ENCODE measurements at regions not wholly inside any gene's neighbourhood (a gene's known extent, or its start where the extent isn't known, plus 50 kb on each side); places are given as distances from the start of the nearest gene placed in this dataset.

GRCh38 chr15:99485992-99486370 is 79.8 kb upstream of the MEF2A start:
- H3K27ac ChIP-seq = no peak overlapping the region
- no peaks in the 10 kb centered on the region for H3K27me3 ChIP-seq (replicated peaks)
- H3K36me3 ChIP-seq (replicated peaks) = no peaks in the 10 kb centered on the region
- in situ Hi-C loops (cut with HindIII; ENCODE audit: low pct_ligation_motif_present, low sequenced_read_pairs) = no loop called here
- no peak for TF ChIP-seq CTCF (IDR thresholded peaks at IDR 0.05; ENCODE audit: low read depth, low read length, missing control alignments)
- H3K4me3 ChIP-seq (ENCODE audit: low read depth, low read length) = peak overlapping the region; percentile 53
- DNase-seq = no peak

- H3K27me3 ChIP-seq (replicated peaks) = no peaks in the 10 kb centered on the region
- TF ChIP-seq CTCF (IDR thresholded peaks at IDR 0.05; ENCODE audit: low read depth, low read length, missing control alignments) = no peak
- no peaks in the 10 kb centered on the region for H3K36me3 ChIP-seq (replicated peaks)
- DNase-seq = no peak
- H3K27ac ChIP-seq = no peak overlapping the region
- H3K4me3 ChIP-seq (ENCODE audit: low read depth, low read length) = peak overlapping the region; percentile 53
- in situ Hi-C loops (cut with HindIII; ENCODE audit: low pct_ligation_motif_present, low sequenced_read_pairs) = no loop called here
These were observed 79.1 kb upstream of the MEF2A start for GRCh38 chr15:99486371-99487336.

GRCh38 chr15:99487337-99487730 is 78.5 kb upstream of the MEF2A start:
- Histone ChIP-seq H3K4me3 (ENCODE audit: low read depth, low read length) (no peak overlapping the region), H3K27ac (no peak overlapping the region), H3K27me3 (replicated peaks) (no peaks in the 10 kb centered on the region), H3K36me3 (replicated peaks) (no peaks in the 10 kb centered on the region)
- in situ Hi-C loops (cut with HindIII; ENCODE audit: low pct_ligation_motif_present, low sequenced_read_pairs) = no loop called here
- DNase-seq = no peak
- TF ChIP-seq CTCF (IDR thresholded peaks at IDR 0.05; ENCODE audit: low read depth, low read length, missing control alignments) = no peak

GRCh38 chr15:99492275-99492674 is 73.5 kb upstream of the MEF2A start:
- no peak overlapping the region for H3K4me3 ChIP-seq (ENCODE audit: low read depth, low read length)
- in situ Hi-C loops (cut with HindIII; ENCODE audit: low pct_ligation_motif_present, low sequenced_read_pairs) = no loop called here
- no peak overlapping the region for H3K27ac ChIP-seq
- no peaks in the 10 kb centered on the region for H3K27me3 ChIP-seq (replicated peaks)
- TF ChIP-seq CTCF (IDR thresholded peaks at IDR 0.05; ENCODE audit: low read depth, low read length, missing control alignments) = no peak
- DNase-seq = no peak
- H3K36me3 ChIP-seq (replicated peaks) = no peaks in the 10 kb centered on the region

- no peak for DNase-seq
- in situ Hi-C loops (cut with HindIII; ENCODE audit: low pct_ligation_motif_present, low sequenced_read_pairs) = no loop called here
- Histone ChIP-seq H3K27ac (no peak overlapping the region), H3K4me3 (ENCODE audit: low read depth, low read length) (no peak overlapping the region), H3K36me3 (replicated peaks) (no peaks in the 10 kb centered on the region), H3K27me3 (replicated peaks) (no peaks in the 10 kb centered on the region)
- TF ChIP-seq CTCF (IDR thresholded peaks at IDR 0.05; ENCODE audit: low read depth, low read length, missing control alignments) = no peak
These were observed 73.1 kb upstream of the MEF2A start for GRCh38 chr15:99492716-99493115.
